GM23338 (cell line): ENCODE measurements at regions not wholly inside any gene's neighbourhood (a gene's known extent, or its start where the extent isn't known, plus 50 kb on each side); places are given as distances from the start of the nearest gene placed in this dataset.

Experiments
- ATAC-seq: fragments of 200-7000 bp; cut with Tn5 transposase; 3 replicates; pipeline ENCODE4 v1.9.1; 2020
- DNase-seq: peaks from one replicate; pipeline ENCODE4 v3.0.0-alpha.2; 2015; ENCODE audit warnings: low spot score
- H2AFZ ChIP-seq: fragments of 200-600 bp; sonication (generic); 2 replicates; pipeline ENCODE4 v1.8.0; 2016; ENCODE audit warnings: antibody characterized with exemption, mild to moderate bottlenecking, moderate library complexity
- H3F3A ChIP-seq: fragments of 200-600 bp; sonication (generic); replicated peaks from 2 replicates; pipeline ENCODE4 v1.8.0; 2017; ENCODE audit warnings: antibody characterized with exemption, mixed run types, low read depth
- H3K27ac ChIP-seq: fragments of 200-600 bp; sonication (generic); 2 replicates; pipeline ENCODE4 v1.6.1; 2016; ENCODE audit warnings: low read depth
- H3K27me3 ChIP-seq: fragments of 200-600 bp; sonication (generic); 2 replicates; pipeline ENCODE4 v1.8.0; 2016; ENCODE audit warnings: mild to moderate bottlenecking, mixed run types, moderate library complexity; ENCODE audit not compliant: insufficient read depth
- H3K36me3 ChIP-seq: fragments of 200-600 bp; sonication (generic); 2 replicates; pipeline ENCODE4 v1.8.0; 2016; ENCODE audit warnings: mild to moderate bottlenecking; ENCODE audit not compliant: insufficient read depth
- H3K4me1 ChIP-seq: fragments of 200-600 bp; sonication (generic); 2 replicates; pipeline ENCODE4 v1.8.0; 2016; ENCODE audit warnings: mild to moderate bottlenecking, moderate library complexity; ENCODE audit not compliant: insufficient read depth
- H3K4me2 ChIP-seq: fragments of 200-600 bp; sonication (generic); 2 replicates; pipeline ENCODE4 v1.7.1; 2017; ENCODE audit warnings: mixed run types
- H3K4me3 ChIP-seq: fragments of 200-600 bp; sonication (generic); 2 replicates; pipeline ENCODE4 v1.6.1; 2016; ENCODE audit warnings: mixed run types
- H3K79me2 ChIP-seq: fragments of 200-600 bp; sonication (generic); replicated peaks from 2 replicates; pipeline ENCODE4 v1.8.0; 2017; ENCODE audit warnings: mild to moderate bottlenecking; ENCODE audit not compliant: insufficient read depth
- H3K9me2 ChIP-seq: fragments of 200-600 bp; sonication (generic); 2 replicates; pipeline ENCODE4 v1.8.0; 2017; ENCODE audit not compliant: insufficient read depth
- H4K20me1 ChIP-seq: fragments of 200-600 bp; sonication (generic); replicated peaks from 2 replicates; pipeline ENCODE4 v1.8.0; 2017; ENCODE audit warnings: mild to moderate bottlenecking; ENCODE audit not compliant: insufficient read depth
- H3K27ac Mint-ChIP-seq: 2 replicates; pipeline ENCODE4 v1.8.0; 2020; ENCODE audit warnings: inconsistent platforms, mild to moderate bottlenecking, moderate library complexity, mixed read lengths
- H3K27me3 Mint-ChIP-seq: 3 replicates; pipeline ENCODE4 v1.8.0; 2022; ENCODE audit warnings: low read depth, mild to moderate bottlenecking, moderate library complexity, mixed read lengths, inconsistent platforms; ENCODE audit not compliant: insufficient read depth, poor library complexity
- H3K36me3 Mint-ChIP-seq: 3 replicates; pipeline ENCODE4 v1.8.0; 2021; ENCODE audit warnings: low read depth, mild to moderate bottlenecking, inconsistent platforms, moderate library complexity, mixed read lengths
- H3K4me1 Mint-ChIP-seq: 3 replicates; pipeline ENCODE4 v1.8.0; 2020; ENCODE audit warnings: mild to moderate bottlenecking, inconsistent platforms, mixed read lengths
- H3K4me3 Mint-ChIP-seq: 3 replicates; pipeline ENCODE4 v1.8.0; 2021; ENCODE audit warnings: moderate library complexity, mild to moderate bottlenecking, inconsistent platforms, mixed read lengths
- H3K9me3 Mint-ChIP-seq: 3 replicates; pipeline ENCODE4 v1.8.0; 2020; ENCODE audit warnings: moderate library complexity, mild to moderate bottlenecking, inconsistent platforms, mixed read lengths
- CREB1 ChIP-seq: fragments of 250-450 bp; sonication (Bioruptor Pico); IDR thresholded peaks from 2 replicates; pipeline ENCODE4 v1.5.0; 2020; ENCODE audit warnings: low read depth, mild to moderate bottlenecking, moderate library complexity
- CTCF ChIP-seq, 2 experiments: fragments of 200-600 bp in 1 of 2; sonication (generic) in 1 of 2; conservative IDR thresholded peaks; 2 replicates each; pipeline versions ENCODE4 v1.5.1 to v1.6.1; 2016 to 2017; ENCODE audit warnings: antibody characterized with exemption in 2 of 2, low read depth in 2 of 2, mild to moderate bottlenecking in 2 of 2, moderate library complexity in 1 of 2
- ETS1 ChIP-seq: IDR thresholded peaks from 2 replicates; pipeline ENCODE4 v1.6.1; 2016; ENCODE audit warnings: antibody characterized with exemption
- EZH2 ChIP-seq: fragments of 200-600 bp; sonication (generic); IDR thresholded peaks from one replicate; pipeline ENCODE4 v1.8.0; 2017; ENCODE audit warnings: antibody characterized with exemption, mild to moderate bottlenecking, low read depth; ENCODE audit not compliant: unreplicated experiment
- EZH2phosphoT487 ChIP-seq: fragments of 200-600 bp; sonication (generic); IDR thresholded peaks from one replicate; pipeline ENCODE4 v1.8.1; 2018; ENCODE audit warnings: antibody characterized with exemption; ENCODE audit not compliant: unreplicated experiment
- JUNB ChIP-seq: IDR thresholded peaks from one replicate; pipeline ENCODE4 v1.6.1; 2016; ENCODE audit warnings: antibody characterized with exemption; ENCODE audit not compliant: unreplicated experiment
- NANOG ChIP-seq: IDR thresholded peaks from 2 replicates; pipeline ENCODE4 v1.6.1; 2016; ENCODE audit warnings: antibody characterized with exemption, borderline replicate concordance
- POLR2AphosphoS5 ChIP-seq: IDR thresholded peaks from 2 replicates; pipeline ENCODE4 v1.6.1; 2016; ENCODE audit warnings: antibody characterized with exemption, low read depth
- REST ChIP-seq: IDR thresholded peaks from one replicate; pipeline ENCODE4 v1.6.1; 2018; ENCODE audit warnings: antibody characterized with exemption; ENCODE audit not compliant: unreplicated experiment
- STAT1 ChIP-seq: IDR thresholded peaks from one replicate; pipeline ENCODE4 v1.6.1; 2016; ENCODE audit warnings: antibody characterized with exemption; ENCODE audit not compliant: unreplicated experiment
- ZNF114 ChIP-seq: fragments of 250-450 bp; sonication (Bioruptor Pico); IDR thresholded peaks from 2 replicates; pipeline ENCODE4 v1.5.0; 2020; ENCODE audit warnings: mild to moderate bottlenecking, moderate library complexity
- ZNF462 ChIP-seq: fragments of 250-450 bp; sonication (Bioruptor Pico); IDR thresholded peaks from 2 replicates; pipeline ENCODE4 v1.5.0; 2020; ENCODE audit warnings: mild to moderate bottlenecking, moderate library complexity

- Histone ChIP-seq H3K36me3 (no peaks in the 10 kb centered on the region), H4K20me1 (peaks cover 17% of the 10 kb centered on the region), H3F3A (no peaks in the 10 kb centered on the region), H3K79me2 (peaks cover 34% of the 10 kb centered on the region), H3K4me1 (peaks cover 5% of the 10 kb centered on the region; the same call in 1 of the 2 replicates), H3K27me3 (no peaks in the 10 kb centered on the region), H3K4me3 (no peak overlapping the region), H2AFZ (no peak overlapping the region), H3K9me2 (no peaks in the 10 kb centered on the region), H3K4me2 (no peak overlapping the region), H3K27ac (no peak overlapping the region)
- H3K36me3 Mint-ChIP-seq: no peaks in the 10 kb centered on the region
- H3K27ac Mint-ChIP-seq: no peak overlapping the region
- no peak for ATAC-seq
- H3K27me3 Mint-ChIP-seq: peaks cover 12% of the 10 kb centered on the region
- DNase-seq: no peak
- TF ChIP-seq JUNB: no peak
- TF ChIP-seq STAT1: no peak
- no peak for TF ChIP-seq ETS1
- TF ChIP-seq EZH2: no peak
- TF ChIP-seq REST: no peak
- TF ChIP-seq NANOG: no peak
- TF ChIP-seq EZH2phosphoT487: no peak
- TF ChIP-seq ZNF114: no peak
- TF ChIP-seq CREB1 (CRISPR knock-in tag): no peak
- TF ChIP-seq CTCF (conservative IDR thresholded peaks at IDR 0.05; ENCODE audit: low read depth in 2 of 2): no peak
- TF ChIP-seq ZNF462 (CRISPR knock-in tag): no peak
- no peak for TF ChIP-seq POLR2AphosphoS5
- no peak overlapping the region for H3K4me3 Mint-ChIP-seq
- H3K4me1 Mint-ChIP-seq: peaks cover 34% of the 10 kb centered on the region
- H3K9me3 Mint-ChIP-seq: no peaks in the 10 kb centered on the region
Observed at GRCh38 chr2:120916446-120916845, 180.8 kb downstream of the GLI2 start.
